GM12865 (cell line): ENCODE measurements at regions not wholly inside any gene's neighbourhood (a gene's known extent, or its start where the extent isn't known, plus 50 kb on each side); places are given as distances from the start of the nearest gene placed in this dataset.

Source experiments
- DNase-seq: peaks from one replicate; pipeline ENCODE4 v3.0.0; 2010; ENCODE audit warnings: low read depth
- H3K4me3 ChIP-seq: 2 replicates; pipeline ENCODE4 v1.5.1; 2011; ENCODE audit warnings: mild to moderate bottlenecking, low read depth, low read length, control low read depth
- CTCF ChIP-seq: IDR thresholded peaks from 2 replicates; pipeline ENCODE4 v1.5.1; 2011; ENCODE audit warnings: low read length, control low read depth, low read depth, inconsistent platforms; ENCODE audit not compliant: insufficient read depth; ENCODE audit errors: missing control alignments

- TF ChIP-seq CTCF: no peak
- DNase-seq: no peak
- H3K4me3 ChIP-seq: no peak overlapping the region
These were observed 631.9 kb downstream of the BCOR start for GRCh38 chrX:39465906-39466305.

DNA sequence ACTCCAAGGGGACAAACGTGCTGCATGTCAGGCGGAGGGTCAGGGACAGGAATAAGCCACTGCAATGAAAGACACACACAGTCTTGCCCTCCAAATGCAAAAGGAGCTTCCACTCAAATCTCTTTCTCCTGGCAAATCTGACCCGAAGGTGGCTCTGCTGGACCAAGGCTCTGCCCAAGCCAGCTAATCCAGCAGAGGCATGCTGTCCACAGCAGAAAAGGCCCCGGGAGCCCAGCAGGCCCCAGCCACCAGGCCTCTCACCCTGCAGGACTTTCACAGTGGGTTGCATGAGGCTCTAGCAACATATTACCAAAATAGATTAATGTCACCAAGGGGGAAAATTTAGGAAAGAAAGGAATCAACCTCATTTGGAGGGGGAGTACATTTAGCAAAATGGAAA lies 628.6 kb downstream of the BCOR start:
- DNase-seq: no peak
- no peak for TF ChIP-seq CTCF
- no peak overlapping the region for H3K4me3 ChIP-seq

DNA sequence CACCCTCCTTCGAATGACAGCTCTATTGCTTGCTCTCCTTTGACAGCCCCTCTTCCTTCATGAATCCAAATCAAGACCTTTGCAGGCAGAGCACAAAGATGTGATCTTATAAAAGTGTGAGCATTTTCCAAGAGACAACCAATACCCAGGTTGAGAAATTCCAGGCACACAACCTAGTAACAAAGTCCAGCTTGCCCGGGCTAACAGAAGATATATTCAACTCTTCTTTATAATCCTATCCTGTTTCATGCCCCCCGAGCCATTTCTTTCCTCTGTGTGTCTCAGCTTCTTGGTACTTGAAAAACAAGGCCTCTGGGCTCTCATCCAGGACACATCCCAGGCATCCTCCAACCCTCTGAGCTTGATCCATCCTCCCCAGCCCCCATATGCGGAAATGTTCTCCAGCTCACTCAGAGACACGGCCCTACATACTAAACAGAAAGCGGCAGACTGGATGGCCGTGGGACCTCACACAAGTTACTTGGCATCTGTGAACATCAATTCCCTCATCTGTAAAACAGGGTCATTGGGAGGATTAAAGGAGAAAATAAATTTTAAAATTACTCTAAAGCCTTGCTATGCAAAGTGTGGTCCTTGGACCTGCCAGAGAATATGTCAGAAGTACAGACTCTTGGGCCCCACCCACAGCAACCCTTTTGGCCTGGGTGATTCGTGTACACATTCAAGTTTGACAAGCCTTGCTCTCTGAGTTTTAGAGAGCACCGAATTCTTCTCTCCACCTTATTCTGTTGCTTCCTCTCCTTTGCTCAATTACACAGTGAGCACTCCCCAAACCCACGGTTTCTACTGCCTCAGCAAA lies 627.0 kb downstream of the BCOR start:
- TF ChIP-seq CTCF: no peak
- no peak overlapping the region for H3K4me3 ChIP-seq
- DNase-seq: no peak

DNA sequence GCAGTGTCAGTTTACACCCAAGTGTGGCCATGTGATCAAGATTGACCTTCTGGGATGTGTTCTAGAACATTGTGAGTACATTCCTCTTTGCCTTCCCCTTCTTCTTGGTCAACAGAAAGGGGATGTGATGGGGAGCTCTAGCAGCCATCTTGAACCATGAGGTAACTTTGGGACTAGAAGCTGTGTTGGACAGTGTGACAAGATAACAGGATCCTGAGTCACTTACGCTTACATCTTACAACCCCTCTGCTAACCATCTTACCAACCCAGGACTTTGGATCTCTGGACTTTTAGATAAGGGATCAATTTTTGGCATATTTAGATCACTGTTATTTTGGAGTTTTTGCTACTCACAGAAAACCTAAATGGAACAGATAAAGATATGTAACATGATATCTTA lies 625.6 kb downstream of the BCOR start:
- DNase-seq: no peak
- TF ChIP-seq CTCF: no peak
- no peak overlapping the region for H3K4me3 ChIP-seq

DNA sequence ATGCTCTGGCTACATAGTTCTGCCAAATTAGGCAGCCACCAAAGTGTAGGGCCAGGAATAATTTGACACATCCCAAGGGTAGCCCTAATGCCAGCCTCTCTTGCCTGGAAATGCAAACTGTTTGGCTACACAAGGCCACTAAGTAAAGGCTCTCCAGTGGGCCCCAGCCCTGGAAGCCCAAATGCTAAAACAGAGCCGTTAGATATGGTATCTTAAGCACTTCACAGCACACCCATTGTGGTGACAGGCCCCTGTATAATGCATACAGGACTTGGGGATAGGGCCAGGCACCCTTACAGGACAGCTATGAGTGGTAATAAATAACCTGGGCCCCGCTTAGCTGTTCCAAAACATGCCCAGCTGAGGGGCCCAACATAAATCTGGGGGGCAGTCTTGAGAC lies 623.9 kb downstream of the BCOR start:
- no peak for DNase-seq
- no peak overlapping the region for H3K4me3 ChIP-seq
- TF ChIP-seq CTCF: no peak

DNA sequence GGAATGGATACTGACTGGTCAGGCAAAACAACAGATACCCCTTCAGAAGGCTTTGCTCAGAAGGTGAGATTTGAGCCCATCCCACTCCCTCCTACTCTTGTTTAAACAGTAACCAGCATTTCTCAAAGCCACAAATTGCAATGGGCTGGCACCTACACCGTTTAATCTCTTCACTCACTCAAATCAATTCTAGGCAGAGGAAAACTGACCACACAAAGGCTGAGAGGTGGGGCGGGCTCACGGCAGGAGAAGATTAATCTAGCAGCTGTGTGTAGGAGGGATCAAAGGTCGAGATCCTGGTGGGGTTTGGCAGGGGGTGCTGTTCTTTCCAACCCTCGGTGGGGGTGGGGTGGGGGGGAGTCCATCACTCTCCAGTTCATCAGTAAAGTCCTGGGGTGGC lies 622.4 kb downstream of the BCOR start:
- no peak overlapping the region for H3K4me3 ChIP-seq
- DNase-seq: no peak
- TF ChIP-seq CTCF: no peak

GRCh38 chrX:39476604-39477021 lies 621.1 kb downstream of the BCOR start:
- DNase-seq: no peak
- no peak for TF ChIP-seq CTCF

More at GRCh38 chrX:39476604-39477021, 621.1 kb downstream of the BCOR start:
- H3K4me3 ChIP-seq: no peak overlapping the region
